Fibroblast of skin of right biceps (primary cell): ENCODE measurements at regions not wholly inside any gene's neighbourhood (a gene's known extent, or its start where the extent isn't known, plus 50 kb on each side); places are given as distances from the start of the nearest gene placed in this dataset.
"Not testable (repeated sequence)": the region's sequence is repeated elsewhere in the genome, so short reads cannot be mapped to it uniquely, and the experiment has no call there.

ENCODE experiments used
- DNase-seq: peaks from one replicate; pipeline ENCODE4 v3.0.0-alpha.2; 2013

GRCh38 chr9:7615344-7615743, 184.2 kb downstream of the DMAC1 start:
- DNase-seq: no peak

GRCh38 chr9:7613931-7614330, 185.6 kb downstream of the DMAC1 start:
- DNase-seq: peak; percentile 12

- peak; percentile 80 for DNase-seq
Measured at GRCh38 chr9:7608261-7608660, 191.3 kb downstream of the DMAC1 start.

- DNase-seq: peak; percentile 81
Measured at GRCh38 chr9:7607421-7607820, 192.2 kb downstream of the DMAC1 start.

GRCh38 chr9:7606591-7606990, 193.0 kb downstream of the DMAC1 start:
- DNase-seq: peak; percentile 68

- no peak for DNase-seq
Measured at GRCh38 chr9:7601739-7602138, 197.8 kb downstream of the DMAC1 start.

- no peak for DNase-seq
Measured at GRCh38 chr9:7597716-7598115, 201.9 kb downstream of the DMAC1 start.

- no peak for DNase-seq
Measured at GRCh38 chr9:7592321-7593316, 207.0 kb downstream of the DMAC1 start.

GRCh38 chr9:7591501-7591900, 208.1 kb downstream of the DMAC1 start:
- DNase-seq: no peak

- DNase-seq: no peak
Measured at GRCh38 chr9:7580568-7580967, 219.0 kb downstream of the DMAC1 start.

GRCh38 chr9:7579351-7579750, 220.2 kb downstream of the DMAC1 start:
- DNase-seq: no peak

- no peak for DNase-seq
Measured at GRCh38 chr9:7578951-7579350, 220.6 kb downstream of the DMAC1 start.

GRCh38 chr9:7570107-7570720, 229.4 kb downstream of the DMAC1 start:
- peak; percentile 55 for DNase-seq

GRCh38 chr9:7567687-7568086, 231.9 kb downstream of the DMAC1 start:
- DNase-seq: no peak

GRCh38 chr9:7561527-7562080, 238.0 kb downstream of the DMAC1 start:
- DNase-seq: no peak

GRCh38 chr9:7560669-7561305, 238.8 kb downstream of the DMAC1 start:
- DNase-seq: no peak

GRCh38 chr9:7554699-7555098, 244.9 kb downstream of the DMAC1 start:
- DNase-seq: no peak

- not testable (repeated sequence) for DNase-seq
Measured at GRCh38 chr9:7552706-7553105, 246.9 kb downstream of the DMAC1 start.

GRCh38 chr9:7549249-7549648, 250.3 kb downstream of the DMAC1 start:
- DNase-seq: peak; percentile 21

- DNase-seq: no peak
Measured at GRCh38 chr9:7546261-7546660, 253.3 kb downstream of the DMAC1 start.

GRCh38 chr9:7545371-7546165, 254.0 kb downstream of the DMAC1 start:
- DNase-seq: peak; percentile 5

- no peak for DNase-seq
Measured at GRCh38 chr9:7542693-7543092, 256.9 kb downstream of the DMAC1 start.
